Astrocyte of the spinal cord (primary cell): ENCODE measurements at regions not wholly inside any gene's neighbourhood (a gene's known extent, or its start where the extent isn't known, plus 50 kb on each side); places are given as distances from the start of the nearest gene placed in this dataset.
A peak's percentile ranks its signal among the peaks of the same experiment; 100 is the strongest.

Experiments used
- DNase-seq: peaks from one replicate; pipeline ENCODE4 v3.0.0; 2011; ENCODE audit warnings: low read depth, low spot score
- H3K4me3 ChIP-seq: 2 replicates; pipeline ENCODE4 v1.5.1; 2011; ENCODE audit warnings: low read depth, mild to moderate bottlenecking, low read length, moderate library complexity
- in situ Hi-C: cut with HindIII; loops from 2 replicates; pipeline ENCODE4 v1.10.0; 2017; ENCODE audit warnings: low sequenced_read_pairs
- TF ChIP-seq, protein P1 (sequence below): IDR thresholded peaks from 2 replicates; pipeline ENCODE4 v1.5.1; 2012; ENCODE audit warnings: low read depth, mild to moderate bottlenecking, low read length, inconsistent platforms

DNA sequence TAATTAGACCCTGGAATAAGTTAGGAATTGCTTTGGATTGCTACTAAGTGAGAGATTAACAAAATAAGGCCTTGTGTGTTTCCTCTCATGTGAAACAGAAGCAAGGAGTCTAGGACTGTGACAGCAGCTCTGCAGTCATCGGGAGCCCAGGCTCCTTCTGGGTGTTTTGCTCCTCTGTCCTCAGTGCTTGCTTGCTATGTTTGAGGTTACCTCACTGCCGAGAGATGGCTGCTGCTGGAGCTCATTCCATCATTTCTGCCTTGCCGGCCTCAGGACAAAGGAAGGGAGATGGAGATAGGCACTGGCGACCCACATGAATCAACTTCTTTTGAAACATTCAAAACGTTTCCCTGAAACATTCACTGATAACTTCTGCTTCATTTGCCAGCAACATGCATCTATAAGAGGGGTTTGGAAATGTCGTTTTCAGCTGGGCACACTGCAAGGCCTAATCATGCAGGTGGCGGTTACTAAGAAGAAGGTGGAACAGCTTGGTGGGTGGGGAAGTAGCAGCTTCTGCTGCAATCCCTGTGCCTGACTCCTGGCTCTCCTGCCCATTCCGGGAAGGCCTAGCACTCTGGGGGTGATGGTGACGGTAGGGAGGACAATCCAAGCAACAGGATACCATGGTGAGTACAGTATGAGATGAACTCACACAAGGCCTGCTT, 77.2 kb upstream of the CD180 start:
- TF ChIP-seq, protein P1, sequence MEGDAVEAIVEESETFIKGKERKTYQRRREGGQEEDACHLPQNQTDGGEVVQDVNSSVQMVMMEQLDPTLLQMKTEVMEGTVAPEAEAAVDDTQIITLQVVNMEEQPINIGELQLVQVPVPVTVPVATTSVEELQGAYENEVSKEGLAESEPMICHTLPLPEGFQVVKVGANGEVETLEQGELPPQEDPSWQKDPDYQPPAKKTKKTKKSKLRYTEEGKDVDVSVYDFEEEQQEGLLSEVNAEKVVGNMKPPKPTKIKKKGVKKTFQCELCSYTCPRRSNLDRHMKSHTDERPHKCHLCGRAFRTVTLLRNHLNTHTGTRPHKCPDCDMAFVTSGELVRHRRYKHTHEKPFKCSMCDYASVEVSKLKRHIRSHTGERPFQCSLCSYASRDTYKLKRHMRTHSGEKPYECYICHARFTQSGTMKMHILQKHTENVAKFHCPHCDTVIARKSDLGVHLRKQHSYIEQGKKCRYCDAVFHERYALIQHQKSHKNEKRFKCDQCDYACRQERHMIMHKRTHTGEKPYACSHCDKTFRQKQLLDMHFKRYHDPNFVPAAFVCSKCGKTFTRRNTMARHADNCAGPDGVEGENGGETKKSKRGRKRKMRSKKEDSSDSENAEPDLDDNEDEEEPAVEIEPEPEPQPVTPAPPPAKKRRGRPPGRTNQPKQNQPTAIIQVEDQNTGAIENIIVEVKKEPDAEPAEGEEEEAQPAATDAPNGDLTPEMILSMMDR, result no peak
- in situ Hi-C loops, result no loop called here
- DNase-seq, result no peak
- H3K4me3 ChIP-seq, result no peak overlapping the region

DNA sequence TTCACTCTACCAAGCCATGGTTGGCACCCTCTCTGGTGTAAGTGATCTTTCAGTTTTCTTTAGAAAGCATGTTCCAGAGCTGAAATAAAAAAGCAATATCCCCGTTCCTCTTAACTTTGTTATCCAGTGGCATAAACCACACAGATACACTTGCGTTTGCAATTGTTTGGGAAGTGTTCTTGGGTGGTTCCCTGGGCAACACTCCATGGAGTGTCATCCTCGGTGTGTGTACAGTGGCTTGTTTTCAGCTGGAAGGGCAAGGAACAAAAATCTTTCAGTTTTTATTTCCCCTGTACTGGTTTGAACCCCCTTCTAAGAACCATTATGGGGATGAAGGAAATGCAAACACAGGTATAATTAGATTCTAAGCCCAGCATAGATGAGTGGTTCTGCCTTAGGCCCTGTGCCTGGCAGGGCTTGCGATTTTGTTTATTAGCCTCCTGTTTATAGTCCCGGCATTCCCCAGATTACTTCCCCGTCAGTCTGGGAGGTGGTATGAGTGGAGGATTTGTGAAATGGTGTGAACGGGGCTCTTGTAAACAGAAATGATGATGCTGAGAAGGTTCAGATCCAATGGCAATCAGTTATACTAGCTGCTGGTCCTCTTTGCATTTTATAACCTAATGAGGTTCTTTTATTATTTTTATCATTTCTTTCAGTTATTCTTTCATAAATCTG, 76.0 kb upstream of the CD180 start:
- in situ Hi-C loops, result no loop called here
- TF ChIP-seq, protein P1, result no peak
- H3K4me3 ChIP-seq, result no peak overlapping the region
- no peak for DNase-seq

DNA sequence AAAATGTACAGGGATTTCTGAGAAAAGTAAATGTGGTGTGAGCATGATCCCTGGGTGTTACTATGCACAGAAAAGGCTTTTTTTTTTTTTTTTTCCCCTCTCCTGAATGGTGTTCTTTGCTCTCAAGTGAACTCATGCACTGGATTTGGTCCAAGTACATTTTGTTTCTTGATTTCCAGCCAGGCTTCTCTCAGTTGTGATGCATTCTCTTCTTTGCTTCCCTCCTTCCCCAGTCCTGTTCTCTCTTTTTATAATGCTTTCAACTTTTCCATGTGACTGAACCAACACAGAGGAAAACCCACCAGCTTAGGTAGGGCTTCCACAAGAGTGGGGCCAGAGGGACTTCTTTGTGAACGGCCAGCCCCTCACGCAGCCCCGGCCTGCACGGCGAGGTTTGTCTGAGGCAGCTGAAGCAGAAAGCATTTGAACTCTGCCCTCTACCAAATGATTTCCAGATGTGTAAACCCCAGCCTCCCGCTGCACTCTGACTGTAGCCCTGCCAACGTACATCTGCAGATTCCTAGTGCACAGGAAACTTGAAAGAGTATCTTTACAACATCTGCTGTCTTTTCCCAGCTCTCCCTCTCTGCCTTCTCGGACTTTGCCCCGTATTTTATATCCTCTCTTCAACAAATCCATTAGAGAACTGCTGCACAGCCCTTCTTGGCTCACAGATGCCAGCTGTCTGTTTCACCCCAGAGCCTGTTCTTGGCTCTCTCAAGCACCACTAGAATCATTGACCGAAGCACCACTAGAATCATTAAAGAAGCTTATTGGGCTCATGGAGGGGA, 71.8 kb upstream of the CD180 start:
- in situ Hi-C loops, result no loop called here
- H3K4me3 ChIP-seq, result no peak overlapping the region
- TF ChIP-seq, protein P1, result no peak
- DNase-seq, result peak; percentile 99

DNA sequence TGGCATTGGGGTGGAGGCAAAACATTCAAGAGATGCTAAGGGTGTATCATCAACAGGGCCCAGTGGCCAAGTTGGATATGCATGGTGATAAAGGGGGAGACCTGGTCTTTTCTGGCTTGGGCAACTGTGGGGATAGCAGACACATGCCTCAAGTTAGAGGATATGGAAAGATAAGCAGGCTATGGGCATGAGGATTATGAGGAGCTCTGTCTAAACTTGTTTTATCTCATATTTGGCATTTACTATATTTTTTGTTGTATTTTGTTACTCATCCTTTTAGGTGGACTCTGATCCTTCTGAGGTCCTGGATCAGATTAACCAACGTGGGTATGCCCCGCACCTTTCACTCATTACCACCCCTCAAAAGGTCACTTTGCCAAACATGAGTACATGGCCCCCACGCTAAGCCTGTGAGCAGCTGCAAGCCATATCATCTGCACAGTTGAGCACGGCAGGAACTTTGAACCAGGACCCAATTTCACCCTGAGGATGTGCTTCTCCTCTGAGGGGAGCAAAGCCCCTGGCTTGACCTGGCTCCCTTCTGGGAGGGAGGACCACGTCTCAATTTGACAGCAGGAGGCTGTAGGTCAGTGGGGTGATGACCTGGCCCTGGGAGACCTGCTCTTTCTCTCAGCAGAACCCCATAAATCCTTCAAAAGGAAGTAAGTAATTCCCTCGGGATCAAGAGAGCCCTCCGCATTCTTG, 71.1 kb upstream of the CD180 start:
- in situ Hi-C loops, result no loop called here
- DNase-seq, result no peak
- TF ChIP-seq, protein P1, result no peak
- H3K4me3 ChIP-seq, result no peak overlapping the region

DNA sequence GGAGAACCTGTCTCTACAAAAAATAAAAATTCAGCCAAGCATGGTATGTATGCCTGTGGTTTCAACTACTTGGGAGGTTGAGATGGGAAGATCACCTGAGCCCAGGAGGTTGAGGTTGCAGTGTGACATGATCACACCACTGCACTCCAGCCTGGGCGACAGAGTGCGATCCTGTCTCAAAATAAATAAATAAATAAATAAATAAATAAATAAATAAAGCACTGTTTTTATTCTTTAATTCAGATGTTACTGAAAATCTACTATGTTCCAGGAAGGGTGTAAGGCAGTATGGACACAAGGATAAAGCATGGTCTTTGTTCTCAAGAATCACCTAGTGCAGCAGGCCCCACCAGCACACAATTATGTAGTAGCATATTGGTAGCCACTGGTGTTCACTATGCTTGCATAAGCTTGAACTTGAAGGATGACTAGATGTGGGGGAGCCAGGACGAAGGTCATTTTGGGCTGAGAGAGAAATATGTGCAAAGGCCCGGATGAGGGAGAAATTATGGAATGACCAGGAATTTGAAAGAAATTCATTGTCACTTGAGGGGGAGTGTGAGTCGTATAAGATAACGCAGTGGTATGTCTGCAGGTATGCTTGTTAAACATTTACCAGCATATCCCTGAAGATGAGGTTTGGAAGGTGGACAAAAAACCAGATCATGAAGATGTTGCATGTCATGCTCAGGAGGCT, 70.2 kb upstream of the CD180 start:
- TF ChIP-seq, protein P1, result no peak
- in situ Hi-C loops, result no loop called here

DNA sequence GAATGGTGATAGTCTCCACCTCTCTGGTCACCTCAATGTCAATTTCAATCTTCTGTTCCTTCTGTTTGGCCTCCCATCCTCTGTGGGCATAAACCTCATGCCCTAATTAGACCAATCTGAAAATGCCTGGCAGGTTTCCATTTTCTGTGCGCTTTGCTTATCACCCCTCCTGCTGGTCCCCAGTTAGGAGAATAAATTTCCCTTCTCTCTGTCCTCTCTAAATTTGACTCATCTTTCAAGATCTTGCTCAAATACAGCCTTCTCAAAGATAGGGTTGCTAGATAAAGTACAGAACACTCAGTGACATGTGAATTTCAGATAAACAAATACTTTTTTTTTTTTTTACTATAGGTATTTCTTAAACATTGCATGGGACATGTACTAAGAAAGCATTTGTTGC, 69.4 kb upstream of the CD180 start:
- TF ChIP-seq, protein P1, result no peak
- H3K4me3 ChIP-seq, result no peak overlapping the region
- DNase-seq, result no peak
- in situ Hi-C loops, result no loop called here

More for the DNA sequence above, 70.2 kb upstream of the CD180 start:
- H3K4me3 ChIP-seq, result no peak overlapping the region
- DNase-seq, result no peak
